ENCODE measurements at regions not wholly inside any gene's neighbourhood (a gene's known extent, or its start where the extent isn't known, plus 50 kb on each side); places are given as distances from the start of the nearest gene placed in this dataset.

- TF ChIP-seq POLR2A (conservative IDR thresholded peaks at IDR 0.05) = no peak
- no peak for TF ChIP-seq NFE2 (IDR thresholded peaks at IDR 0.05; ENCODE audit: low read depth)
- TF ChIP-seq CBFB (CRISPR knock-in tag; IDR thresholded peaks at IDR 0.05) = no peak
- no peak for TF ChIP-seq HDAC2 (IDR thresholded peaks at IDR 0.05)
- TF ChIP-seq, protein P1, sequence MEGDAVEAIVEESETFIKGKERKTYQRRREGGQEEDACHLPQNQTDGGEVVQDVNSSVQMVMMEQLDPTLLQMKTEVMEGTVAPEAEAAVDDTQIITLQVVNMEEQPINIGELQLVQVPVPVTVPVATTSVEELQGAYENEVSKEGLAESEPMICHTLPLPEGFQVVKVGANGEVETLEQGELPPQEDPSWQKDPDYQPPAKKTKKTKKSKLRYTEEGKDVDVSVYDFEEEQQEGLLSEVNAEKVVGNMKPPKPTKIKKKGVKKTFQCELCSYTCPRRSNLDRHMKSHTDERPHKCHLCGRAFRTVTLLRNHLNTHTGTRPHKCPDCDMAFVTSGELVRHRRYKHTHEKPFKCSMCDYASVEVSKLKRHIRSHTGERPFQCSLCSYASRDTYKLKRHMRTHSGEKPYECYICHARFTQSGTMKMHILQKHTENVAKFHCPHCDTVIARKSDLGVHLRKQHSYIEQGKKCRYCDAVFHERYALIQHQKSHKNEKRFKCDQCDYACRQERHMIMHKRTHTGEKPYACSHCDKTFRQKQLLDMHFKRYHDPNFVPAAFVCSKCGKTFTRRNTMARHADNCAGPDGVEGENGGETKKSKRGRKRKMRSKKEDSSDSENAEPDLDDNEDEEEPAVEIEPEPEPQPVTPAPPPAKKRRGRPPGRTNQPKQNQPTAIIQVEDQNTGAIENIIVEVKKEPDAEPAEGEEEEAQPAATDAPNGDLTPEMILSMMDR (IDR thresholded peaks at IDR 0.05 in 2 of 3, conservative IDR thresholded peaks at IDR 0.05 in 1 of 3; ENCODE audit: insufficient read depth in 2 of 3, low read depth in 1 of 3, low read length in 3 of 3) = no peak
- TF ChIP-seq YY1 (IDR thresholded peaks at IDR 0.05; ENCODE audit: borderline replicate concordance in 1 of 3, control insufficient read depth in 1 of 3, extremely low read depth in 1 of 3, insufficient read depth in 3 of 3, insufficient read length in 1 of 3, insufficient replicate concordance in 2 of 3, low read depth in 1 of 3, low read length in 2 of 3) = no peak
- no peak for TF ChIP-seq TCF7L2 (IDR thresholded peaks at IDR 0.05; ENCODE audit: low read depth, low read length)
- TF ChIP-seq ZNF253 (CRISPR knock-in tag; conservative IDR thresholded peaks at IDR 0.05) = no peak
These were observed 333.4 kb downstream of the MAF start for GRCh38 chr16:79267146-79267545.
